Stimulated activated naive CD4-positive, alpha-beta T cell treated with Interleukin-2 at 50 U/mL for 16 hours (primary cell): ENCODE measurements at regions not wholly inside any gene's neighbourhood (a gene's known extent, or its start where the extent isn't known, plus 50 kb on each side); places are given as distances from the start of the nearest gene placed in this dataset.

ENCODE experiments used
- DNase-seq: peaks from one replicate; lab custom pipeline; 2025; lab: John Stamatoyannopoulos, UW

- no peak for DNase-seq
Observed at GRCh38 chr12:127363392-127363791, 903.6 kb upstream of the TMEM132C start.

DNA sequence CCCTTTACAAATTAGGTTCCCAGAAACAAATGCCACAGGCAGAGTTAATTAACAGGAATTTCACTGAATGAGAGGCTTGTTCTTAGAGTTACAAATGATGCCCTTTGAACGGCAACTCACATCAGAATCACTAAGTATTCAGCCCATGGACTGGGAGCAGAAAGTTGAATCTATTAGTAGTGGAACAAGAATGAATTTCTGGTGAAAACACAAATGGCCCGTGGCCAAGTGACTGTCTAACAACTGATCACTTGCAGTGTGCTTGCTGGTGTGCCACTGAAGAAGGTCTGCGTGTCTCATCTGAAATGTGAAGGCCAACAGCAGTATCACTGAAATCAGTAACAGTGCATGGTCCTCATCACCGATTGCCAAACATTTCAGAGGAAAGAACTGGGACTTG, 893.4 kb upstream of the TMEM132C start:
- no peak for DNase-seq

DNA sequence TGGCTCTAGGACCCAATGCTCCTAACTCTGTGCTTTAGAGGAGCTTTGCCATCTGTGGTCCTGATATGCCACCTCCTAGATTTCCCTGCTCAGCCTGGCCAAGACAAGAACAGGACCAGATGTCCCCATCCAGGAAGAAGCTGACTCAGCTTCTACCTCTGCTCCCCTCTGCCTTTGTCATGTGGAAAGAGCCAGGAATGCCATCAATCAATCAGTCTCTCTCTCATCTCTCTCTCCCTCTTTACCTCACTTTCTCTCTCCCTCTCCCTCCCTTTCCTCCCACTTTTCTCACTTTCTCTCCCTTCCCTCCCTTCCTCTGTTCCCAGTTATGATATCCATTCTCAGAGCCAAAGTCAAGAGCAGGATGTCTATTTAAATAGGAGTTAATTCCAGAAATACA, 892.5 kb upstream of the TMEM132C start:
- DNase-seq, result no peak

DNA sequence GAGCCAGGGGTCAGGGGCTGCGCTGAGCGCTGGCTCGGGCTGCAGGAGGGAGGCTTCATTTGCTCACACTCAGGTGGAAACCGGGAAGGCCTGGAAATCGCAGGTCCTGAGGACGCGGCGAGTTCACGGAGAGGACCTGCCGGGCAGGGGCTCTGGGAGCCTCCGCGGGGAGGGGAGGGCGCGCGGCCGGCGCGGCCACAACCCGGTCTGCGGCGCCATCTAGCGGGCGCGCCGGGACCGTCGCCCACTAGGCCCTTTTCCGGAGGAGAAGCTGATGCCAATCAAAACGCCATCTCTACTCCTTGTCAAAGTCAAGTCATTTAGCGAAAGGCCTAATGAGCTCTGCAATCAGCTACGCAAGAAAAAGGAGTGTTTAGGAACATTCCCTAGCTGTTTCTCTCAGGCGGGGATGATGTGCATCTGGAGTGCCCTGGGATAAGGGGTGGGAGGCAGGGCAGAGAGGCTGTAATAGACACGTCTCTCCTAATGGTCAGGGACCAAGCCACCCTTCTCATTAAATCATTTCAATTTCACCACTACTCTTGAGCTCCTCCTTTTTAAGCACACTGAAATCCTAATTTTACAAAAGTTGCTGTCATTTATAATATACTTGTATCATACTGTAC, 885.8 kb upstream of the TMEM132C start:
- no peak for DNase-seq

DNA sequence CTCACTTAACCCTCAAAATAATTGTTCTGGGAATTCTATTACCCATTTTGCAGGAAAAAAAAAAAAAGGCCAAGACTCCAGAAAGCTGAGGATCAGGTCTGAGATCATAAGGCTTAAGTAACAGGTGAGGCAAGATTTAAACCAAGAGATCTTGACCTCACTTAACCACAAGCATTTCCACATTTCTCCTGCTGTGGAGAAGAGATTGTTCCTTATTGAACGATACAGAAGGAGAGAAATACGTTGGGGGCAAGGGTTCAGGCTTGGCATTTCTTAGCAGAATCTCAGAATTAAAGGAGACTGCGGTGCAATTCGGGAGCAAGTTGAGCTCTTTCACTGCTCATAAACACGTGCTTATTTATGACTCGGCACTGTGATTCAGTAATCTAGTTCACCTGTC, 885.3 kb upstream of the TMEM132C start:
- DNase-seq, result no peak

- no peak for DNase-seq
Observed at GRCh38 chr12:127383281-127383680, 883.7 kb upstream of the TMEM132C start.

DNA sequence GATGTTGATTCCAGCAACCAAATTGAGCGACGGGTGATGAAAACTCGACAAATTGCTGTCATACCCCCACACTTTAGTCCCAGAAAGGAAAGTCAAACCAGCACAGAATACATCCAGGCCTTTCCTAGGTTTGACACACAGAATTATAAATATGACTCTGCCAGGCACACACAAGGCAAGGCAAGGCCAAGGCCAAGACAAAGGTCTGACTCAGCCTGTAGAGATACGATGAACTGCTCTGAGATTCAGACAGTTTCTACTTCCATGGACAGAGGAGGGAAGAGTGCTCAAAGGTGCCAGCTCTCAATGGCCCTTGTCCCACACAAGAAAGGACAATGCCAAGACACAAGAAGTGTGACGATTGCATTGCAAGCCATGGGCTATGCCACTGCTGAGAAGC, 880.2 kb upstream of the TMEM132C start:
- DNase-seq, result no peak

GRCh38 chr12:127388985-127389384, 878.0 kb upstream of the TMEM132C start:
- DNase-seq, result no peak

DNA sequence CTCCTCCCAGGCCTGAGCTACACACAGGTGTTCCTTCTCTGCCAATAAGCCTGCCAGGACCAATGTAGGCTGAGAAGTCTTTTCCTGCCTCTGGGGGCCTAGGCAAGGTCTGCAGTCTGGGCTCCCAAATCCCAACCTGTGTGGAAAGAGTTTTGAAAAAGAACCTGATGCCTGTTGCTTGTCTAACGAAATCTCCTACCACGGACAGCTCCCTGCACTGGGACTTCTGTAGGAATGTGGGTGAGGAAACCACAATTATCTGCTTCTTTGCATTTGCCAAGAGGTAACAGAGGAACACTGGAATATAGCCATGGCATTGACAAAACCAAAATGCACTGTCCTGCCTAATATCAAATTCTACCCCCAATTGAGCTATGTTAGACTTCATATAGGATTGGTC, 877.0 kb upstream of the TMEM132C start:
- DNase-seq, result no peak

DNA sequence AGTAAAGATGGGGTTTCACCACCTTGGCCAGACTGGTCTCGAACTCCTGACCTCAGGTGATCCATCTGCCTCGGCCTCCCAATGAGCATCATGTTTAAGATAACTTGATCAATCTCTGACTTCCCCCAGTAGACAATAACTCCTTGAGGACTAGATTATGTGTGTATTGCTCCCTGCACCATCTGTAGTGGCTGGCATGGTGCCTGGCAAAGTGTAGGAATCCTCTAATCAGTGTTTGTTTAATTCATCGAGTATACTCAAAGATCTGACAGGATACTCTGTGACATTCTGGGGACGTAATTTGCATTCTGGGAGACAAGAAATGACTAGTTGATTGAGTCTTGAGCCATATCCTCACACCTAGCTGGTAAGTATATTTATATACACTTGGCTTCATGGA, 873.5 kb upstream of the TMEM132C start:
- no peak for DNase-seq

- no peak for DNase-seq
Observed at GRCh38 chr12:127393896-127394295, 873.1 kb upstream of the TMEM132C start.

DNA sequence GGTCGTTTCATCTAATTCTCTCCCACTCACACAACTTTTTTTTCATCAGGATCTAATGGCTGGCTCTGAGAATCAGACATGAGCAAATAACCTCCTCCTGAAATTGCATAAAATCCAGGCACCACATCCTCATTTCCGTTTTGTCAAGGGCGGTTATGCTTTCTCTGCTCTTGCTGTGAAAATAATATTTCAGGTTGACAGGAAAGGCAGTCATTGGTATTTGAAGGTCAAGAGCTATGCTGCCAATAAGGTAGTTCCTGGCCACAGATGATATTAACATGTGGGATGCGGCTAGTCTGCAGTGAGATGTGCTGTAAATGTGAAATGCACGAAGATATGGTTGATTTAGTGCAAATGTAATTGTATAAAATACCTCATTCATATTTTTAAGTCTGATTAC, 870.2 kb upstream of the TMEM132C start:
- no peak for DNase-seq

GRCh38 chr12:127398016-127398710, 868.8 kb upstream of the TMEM132C start:
- no peak for DNase-seq

DNA sequence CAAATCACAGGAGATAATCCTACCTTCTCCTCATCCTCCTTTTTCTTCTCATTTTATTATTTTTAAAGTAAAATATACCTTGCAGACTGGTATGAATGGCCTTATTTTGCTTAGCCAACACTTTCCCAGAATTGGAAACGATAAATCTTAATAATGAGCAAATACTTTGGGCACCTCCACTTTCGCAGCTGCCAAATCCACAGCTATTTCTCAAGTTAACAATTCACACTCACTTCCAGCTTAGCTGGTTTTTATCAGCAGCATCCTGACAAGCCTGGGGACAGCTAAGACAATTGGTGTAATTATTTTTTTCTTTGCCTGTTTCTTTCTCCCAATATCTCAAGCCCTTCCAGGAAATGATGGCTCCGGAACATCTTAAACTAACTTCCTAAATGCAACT, 867.5 kb upstream of the TMEM132C start:
- no peak for DNase-seq

DNA sequence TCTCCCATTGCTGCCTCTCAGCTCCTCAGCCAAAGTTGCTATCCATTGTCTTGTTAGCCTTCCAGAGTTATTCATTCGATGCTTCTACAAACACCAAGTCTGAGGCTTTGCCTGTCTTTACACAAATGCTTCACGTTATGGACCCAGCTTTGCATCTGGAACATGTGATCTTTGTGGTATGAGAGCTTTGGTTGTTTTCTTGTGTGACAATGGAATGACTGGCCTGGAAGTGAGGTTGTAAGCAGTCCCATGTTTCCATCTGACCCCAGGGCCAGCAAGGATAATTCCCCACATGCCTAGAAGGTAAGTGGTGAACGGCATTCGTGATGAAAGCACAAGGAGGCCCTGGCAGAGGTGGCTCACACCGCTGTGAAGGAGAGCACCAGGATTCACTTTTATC, 866.7 kb upstream of the TMEM132C start:
- DNase-seq, result no peak

DNA sequence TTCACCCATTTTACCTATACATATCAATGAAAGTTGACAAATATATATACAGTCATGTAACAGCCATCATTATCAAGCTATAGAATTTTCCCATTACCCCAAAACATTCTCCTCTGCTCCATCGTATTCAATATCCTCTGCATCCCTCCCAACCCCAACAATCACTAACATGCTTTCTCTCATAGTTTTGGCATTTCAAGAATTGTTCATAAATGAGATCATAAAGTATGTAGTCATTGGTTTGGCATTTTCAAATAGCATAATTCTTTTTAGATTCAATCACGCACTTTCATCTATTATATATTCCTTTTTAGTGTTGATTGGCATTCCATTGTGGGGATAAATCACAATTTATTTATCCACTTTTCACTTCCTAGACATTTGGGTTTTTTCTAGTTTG, 866.0 kb upstream of the TMEM132C start:
- no peak for DNase-seq

DNA sequence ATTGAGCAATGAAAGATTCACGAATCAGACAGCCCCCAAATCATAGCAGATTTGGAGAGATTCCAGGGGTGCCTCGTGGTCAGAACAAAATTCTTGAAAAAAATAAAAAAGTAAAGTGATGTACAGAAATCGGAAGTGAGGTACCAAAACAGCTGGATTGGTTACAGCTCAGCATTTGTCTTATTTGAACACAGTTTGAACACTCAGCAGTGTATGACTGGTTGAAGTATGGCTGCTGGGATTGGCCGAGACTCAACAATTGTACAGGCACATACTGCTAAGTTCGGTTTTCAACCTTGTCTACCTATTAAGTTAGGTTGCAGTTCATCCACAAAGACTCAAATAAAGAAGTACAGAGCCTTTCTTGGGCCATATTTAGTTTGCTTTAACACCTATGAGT, 865.4 kb upstream of the TMEM132C start:
- no peak for DNase-seq

- DNase-seq, result no peak
Observed at GRCh38 chr12:127411166-127411915, 855.6 kb upstream of the TMEM132C start.

DNA sequence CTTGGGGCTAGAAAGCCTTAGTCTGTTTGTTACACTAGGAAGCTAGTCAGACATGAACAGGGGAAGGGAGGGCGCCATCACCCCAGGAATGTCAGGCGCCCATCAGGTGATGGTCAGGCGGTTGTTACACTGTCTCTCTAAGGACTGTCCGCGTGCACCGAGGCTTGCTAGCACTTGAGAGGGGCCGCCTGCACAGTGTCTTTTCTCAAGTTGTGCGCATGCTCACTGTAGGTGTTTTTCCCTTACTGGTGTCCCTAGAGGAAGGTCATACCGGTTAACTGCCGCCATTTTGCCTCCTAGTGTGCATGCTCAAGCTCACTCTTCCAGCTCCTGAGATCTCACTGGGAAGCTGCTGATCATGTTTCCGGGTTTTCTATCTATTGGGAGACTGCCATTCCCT, 855.0 kb upstream of the TMEM132C start:
- DNase-seq, result no peak

DNA sequence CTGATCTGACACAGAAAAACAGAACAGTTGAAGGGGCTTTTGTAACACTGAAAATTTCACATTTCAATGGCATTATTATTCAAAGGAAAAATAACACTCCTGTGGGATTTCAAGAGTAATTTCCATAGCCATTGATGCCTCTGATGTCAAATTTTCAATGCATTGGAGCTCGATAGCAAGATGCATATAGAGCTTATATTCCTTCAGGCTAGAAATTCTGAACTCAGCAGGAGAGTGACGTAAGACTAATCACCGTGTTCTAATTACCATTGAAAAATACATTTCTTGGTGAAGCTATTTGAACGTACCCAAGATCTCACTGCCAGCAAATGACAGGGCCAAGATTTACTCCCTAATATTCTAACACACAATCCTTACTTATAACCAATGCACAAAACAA, 854.1 kb upstream of the TMEM132C start:
- DNase-seq, result no peak

GRCh38 chr12:127414186-127414585, 852.8 kb upstream of the TMEM132C start:
- DNase-seq, result no peak

GRCh38 chr12:127414636-127415035, 852.3 kb upstream of the TMEM132C start:
- DNase-seq, result no peak

GRCh38 chr12:127416796-127417195, 850.2 kb upstream of the TMEM132C start:
- no peak for DNase-seq
